Ureter (tissue), 1 donor: ENCODE measurements at regions not wholly inside any gene's neighbourhood (a gene's known extent, or its start where the extent isn't known, plus 50 kb on each side); places are given as distances from the start of the nearest gene placed in this dataset.
"Not testable (repeated sequence)": the region's sequence is repeated elsewhere in the genome, so short reads cannot be mapped to it uniquely, and the experiment has no call there.

Experiments
- DNase-seq: peaks from one replicate; pipeline ENCODE4 v3.0.0-alpha.2; 2020; ENCODE audit warnings: low spot score
- donor health status: DM: yes; HTN: yes; CAD: no.

DNA sequence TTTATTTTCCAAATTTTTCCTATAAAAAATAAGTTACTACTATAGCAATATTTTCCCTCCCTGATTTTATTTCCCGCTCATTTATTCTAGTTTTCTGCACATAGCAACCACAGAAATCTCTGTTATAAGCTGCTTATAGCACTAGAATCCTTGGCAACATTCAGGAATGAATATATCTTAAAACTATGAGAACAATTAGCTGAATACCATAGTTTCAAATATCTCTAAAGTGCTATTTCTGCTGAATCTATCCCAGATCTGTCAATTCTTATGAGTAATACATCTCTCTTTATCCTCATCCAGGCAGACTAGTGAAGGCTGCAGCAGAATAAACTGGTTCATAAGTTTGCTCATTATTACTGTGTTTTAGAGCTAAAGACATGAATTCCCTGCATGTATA is 622.9 kb upstream of the DIPK2B start:
- no peak for DNase-seq

GRCh38 chrX:45822124-45822523 is 621.4 kb upstream of the DIPK2B start:
- DNase-seq: no peak

DNA sequence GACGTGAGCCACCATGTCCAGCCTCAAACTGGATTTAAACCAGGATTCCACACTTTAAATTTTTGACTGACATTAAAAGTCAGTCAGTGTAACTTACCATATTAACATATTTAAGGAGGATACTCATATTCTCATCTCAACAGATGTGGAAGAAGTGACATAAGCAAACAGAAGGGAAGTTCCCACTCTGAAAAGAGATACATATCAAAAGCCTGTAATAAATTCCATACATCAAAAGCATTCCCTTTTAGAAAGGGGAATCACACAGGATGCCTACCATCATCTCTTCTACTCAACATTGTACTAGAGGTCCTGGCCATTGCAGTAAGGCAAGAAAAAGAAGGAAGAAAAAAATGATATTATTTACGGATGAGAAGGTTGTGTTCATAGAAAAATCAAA is 618.2 kb upstream of the DIPK2B start:
- DNase-seq: no peak

GRCh38 chrX:45815441-45815840 is 614.8 kb upstream of the DIPK2B start:
- DNase-seq: no peak

GRCh38 chrX:45811326-45811725 is 610.6 kb upstream of the DIPK2B start:
- DNase-seq: no peak

DNA sequence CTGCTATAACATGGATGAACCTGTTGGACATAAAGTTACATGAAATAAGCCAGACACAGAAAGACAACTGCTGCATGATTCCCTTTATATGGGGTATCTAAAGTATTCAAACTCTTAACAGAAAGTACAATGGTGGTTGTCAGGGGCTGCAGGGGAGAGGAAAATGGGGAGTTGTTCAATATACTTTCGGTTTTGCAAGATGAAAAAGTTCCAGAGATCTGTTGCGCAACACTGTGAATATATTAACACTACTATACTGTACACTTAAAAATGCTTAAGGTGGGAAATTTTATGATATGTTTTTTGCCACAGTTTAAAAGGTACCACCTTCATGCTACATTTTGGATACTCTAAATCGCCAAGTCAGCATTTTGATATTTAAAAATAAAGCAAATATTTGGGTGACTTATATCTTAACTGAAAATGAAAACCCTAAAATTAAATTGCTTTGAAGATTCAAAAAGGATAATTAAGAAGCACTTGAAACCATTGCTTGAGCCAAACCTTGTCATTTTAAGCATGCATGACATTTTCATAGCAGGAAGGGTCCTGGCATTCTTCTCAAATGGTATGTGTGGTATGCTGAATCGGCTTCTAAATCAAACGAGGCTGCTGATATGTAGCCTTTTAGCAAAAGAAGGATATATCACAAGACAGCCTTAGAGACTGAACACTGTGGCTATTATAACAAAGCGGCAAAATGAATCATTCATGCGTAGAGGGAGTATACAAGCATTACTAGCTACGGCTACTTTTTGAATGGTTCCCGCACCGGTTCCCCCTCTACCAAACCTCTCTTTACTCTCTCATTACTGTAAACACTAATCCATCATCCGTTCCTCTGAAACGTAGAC is 607.1 kb upstream of the DIPK2B start:
- no peak for DNase-seq

GRCh38 chrX:45806410-45807121 is 605.9 kb upstream of the DIPK2B start:
- DNase-seq: no peak

GRCh38 chrX:45804276-45804675 is 603.6 kb upstream of the DIPK2B start:
- no peak for DNase-seq

GRCh38 chrX:45803383-45803921 is 602.8 kb upstream of the DIPK2B start:
- no peak for DNase-seq

DNA sequence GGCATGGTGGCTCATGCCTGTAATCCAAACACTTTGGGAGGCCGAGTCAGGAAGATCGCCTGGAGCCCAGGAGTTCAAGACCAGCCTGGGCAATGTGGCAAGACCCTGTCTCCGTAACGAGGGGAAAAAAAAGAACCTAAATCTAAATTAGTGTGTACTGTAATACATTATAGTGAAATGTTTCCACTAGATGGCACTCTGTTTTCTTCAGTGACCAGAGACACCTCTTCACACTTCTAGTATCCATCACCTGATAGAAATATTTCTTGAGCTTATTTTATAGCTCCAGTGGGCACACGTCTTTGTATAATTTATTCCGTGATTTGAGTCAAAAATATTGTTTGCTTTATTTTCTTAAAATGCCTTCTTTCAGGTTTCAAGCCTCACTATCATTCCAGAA is 600.9 kb upstream of the DIPK2B start:
- DNase-seq: no peak

GRCh38 chrX:45800746-45801453 is 600.2 kb upstream of the DIPK2B start:
- not testable (repeated sequence) for DNase-seq

- DNase-seq: no peak
These were observed 598.9 kb upstream of the DIPK2B start for GRCh38 chrX:45799576-45799975.

DNA sequence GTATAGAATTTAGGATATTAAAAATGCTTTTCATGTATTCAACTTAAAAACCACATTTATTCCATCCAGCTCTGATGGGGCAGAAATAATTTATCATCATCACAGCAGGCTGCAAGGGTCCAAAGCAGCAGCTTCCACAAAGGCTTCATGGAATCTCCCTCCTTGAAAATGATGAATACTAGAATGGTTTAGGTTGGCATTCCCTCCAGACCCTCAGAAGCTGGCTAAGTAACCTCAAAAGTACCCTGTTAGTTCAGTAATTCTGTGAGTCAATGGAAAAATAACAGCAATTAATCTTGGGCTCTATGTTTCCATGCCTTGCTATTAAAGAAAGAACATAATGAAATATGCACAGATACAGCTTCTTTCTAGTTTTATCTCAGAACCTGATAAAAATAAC is 594.9 kb upstream of the DIPK2B start:
- no peak for DNase-seq

DNA sequence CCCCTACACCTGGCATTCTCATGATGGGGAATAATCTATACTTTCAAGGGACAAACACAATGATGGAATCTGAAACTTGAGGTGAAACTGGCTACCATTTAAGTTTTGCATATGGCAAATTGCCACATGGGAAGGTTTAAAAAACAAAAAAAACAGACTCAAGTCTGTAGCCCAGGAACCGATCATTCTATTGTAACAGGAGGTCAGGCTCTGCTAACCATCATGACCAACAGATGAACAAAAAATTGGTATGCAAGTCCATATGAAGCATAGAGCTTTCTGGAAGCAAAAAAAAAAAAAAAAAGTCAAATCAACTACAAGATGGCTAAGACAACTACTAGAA is 594.3 kb upstream of the DIPK2B start:
- DNase-seq: no peak

- DNase-seq: no peak
These were observed 593.8 kb upstream of the DIPK2B start for GRCh38 chrX:45794323-45794994.

DNA sequence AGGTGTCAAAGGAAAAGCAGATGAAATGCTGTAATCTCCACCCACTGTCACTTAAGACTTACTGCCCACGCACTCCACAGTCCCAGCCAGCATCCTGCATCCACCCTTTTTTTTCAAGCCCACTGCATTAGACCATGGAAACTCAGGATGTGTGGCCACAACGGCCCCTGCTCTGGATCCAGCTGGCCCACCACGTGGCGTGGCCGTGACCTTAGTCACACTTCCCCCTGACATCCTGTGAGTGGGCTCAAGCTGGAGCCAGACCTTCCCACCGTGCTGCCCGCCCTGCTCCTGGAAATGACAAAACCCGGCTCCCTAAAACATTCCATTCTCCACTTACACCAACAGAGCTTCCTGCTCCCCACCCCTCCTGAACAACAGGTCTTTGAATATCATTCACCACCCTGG is 588.3 kb upstream of the DIPK2B start:
- no peak for DNase-seq

GRCh38 chrX:45788315-45788714 is 587.6 kb upstream of the DIPK2B start:
- no peak for DNase-seq

GRCh38 chrX:45784590-45784989 is 583.9 kb upstream of the DIPK2B start:
- no peak for DNase-seq

- DNase-seq: no peak
These were observed 582.3 kb upstream of the DIPK2B start for GRCh38 chrX:45783002-45783401.

DNA sequence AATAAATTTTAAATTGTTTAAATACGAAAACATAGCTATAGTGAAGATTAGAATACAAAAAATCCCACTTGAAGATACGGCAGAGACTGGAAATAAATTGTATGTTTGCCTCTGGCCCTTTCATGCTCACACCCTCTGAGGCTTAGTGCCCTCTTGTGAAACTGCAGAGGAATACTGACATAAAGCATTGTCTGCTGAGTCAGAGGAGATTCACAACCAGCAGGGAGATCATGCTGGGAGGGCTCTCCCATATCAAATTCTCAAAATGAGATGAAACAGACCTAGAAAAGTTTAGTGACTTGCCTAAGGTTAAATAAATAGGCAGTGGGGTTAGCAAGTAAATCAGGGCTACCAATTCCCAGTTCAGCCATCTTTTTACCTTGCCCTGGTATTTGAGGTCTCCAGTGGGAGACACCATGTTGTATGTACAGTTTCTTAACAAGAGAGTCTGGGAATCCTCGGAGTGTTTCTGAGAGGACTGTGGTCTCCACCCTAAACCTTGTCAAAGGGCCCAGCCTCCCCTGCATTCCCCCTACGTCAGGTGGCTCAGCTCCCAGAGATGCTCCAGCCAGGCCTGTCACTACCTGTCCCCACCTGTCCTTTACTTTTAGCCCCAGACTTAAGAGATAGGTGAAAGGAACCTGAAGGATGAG is 581.4 kb upstream of the DIPK2B start:
- DNase-seq: no peak

GRCh38 chrX:45778616-45779015 is 577.9 kb upstream of the DIPK2B start:
- no peak for DNase-seq
